ENCODE measurements at regions not wholly inside any gene's neighbourhood (a gene's known extent, or its start where the extent isn't known, plus 50 kb on each side); places are given as distances from the start of the nearest gene placed in this dataset.

GRCh38 chr4:129352480-129352879, 256.5 kb downstream of the C4orf33 start:
- no peak for TF ChIP-seq CTCF (IDR thresholded peaks at IDR 0.05; ENCODE audit: low read length, missing control alignments)
- no peak for DNase-seq (ENCODE audit: low read depth)
- H3K4me3 ChIP-seq (replicated peaks; ENCODE audit: low read depth, low read length), result no peak overlapping the region

- DNase-seq (ENCODE audit: low read depth), result no peak
- no peak for TF ChIP-seq CTCF (IDR thresholded peaks at IDR 0.05; ENCODE audit: low read length, missing control alignments)
- H3K4me3 ChIP-seq (replicated peaks; ENCODE audit: low read depth, low read length), result no peak overlapping the region
Observed at GRCh38 chr4:129353490-129353889, 257.5 kb downstream of the C4orf33 start.

- no peak for DNase-seq (ENCODE audit: low read depth)
- no peak overlapping the region for H3K4me3 ChIP-seq (replicated peaks; ENCODE audit: low read depth, low read length)
- TF ChIP-seq CTCF (IDR thresholded peaks at IDR 0.05; ENCODE audit: low read length, missing control alignments), result no peak
Observed at GRCh38 chr4:129355031-129355430, 259.1 kb downstream of the C4orf33 start.

GRCh38 chr4:129355516-129355915, 259.6 kb downstream of the C4orf33 start:
- H3K4me3 ChIP-seq (replicated peaks; ENCODE audit: low read depth, low read length), result no peak overlapping the region
- DNase-seq (ENCODE audit: low read depth), result peak; percentile 20
- no peak for TF ChIP-seq CTCF (IDR thresholded peaks at IDR 0.05; ENCODE audit: low read length, missing control alignments)

DNA sequence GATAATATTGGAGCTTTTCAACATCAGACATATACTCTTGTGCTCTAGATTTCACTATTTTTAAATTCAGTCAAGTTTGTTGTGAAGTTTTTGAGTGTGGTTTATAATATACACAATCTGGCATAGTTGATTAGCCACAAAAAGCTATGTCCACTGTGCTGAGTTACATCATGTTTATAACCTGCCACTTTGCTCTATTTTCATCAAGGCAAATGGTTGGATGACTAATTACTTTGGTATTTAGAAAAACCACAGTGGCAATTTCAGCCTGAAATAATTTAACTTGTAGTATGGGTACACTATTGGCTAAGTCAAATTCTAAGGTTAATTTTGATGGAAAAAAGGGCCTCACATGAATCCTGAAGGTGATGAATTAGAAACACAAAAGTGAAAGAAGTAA, 262.6 kb downstream of the C4orf33 start:
- peak; percentile 59 for DNase-seq (ENCODE audit: low read depth)
- no peak for TF ChIP-seq CTCF (IDR thresholded peaks at IDR 0.05; ENCODE audit: low read length, missing control alignments)
- no peak overlapping the region for H3K4me3 ChIP-seq (replicated peaks; ENCODE audit: low read depth, low read length)

GRCh38 chr4:129359461-129359860, 263.5 kb downstream of the C4orf33 start:
- no peak for DNase-seq (ENCODE audit: low read depth)
- TF ChIP-seq CTCF (IDR thresholded peaks at IDR 0.05; ENCODE audit: low read length, missing control alignments), result no peak
- H3K4me3 ChIP-seq (replicated peaks; ENCODE audit: low read depth, low read length), result no peak overlapping the region

DNA sequence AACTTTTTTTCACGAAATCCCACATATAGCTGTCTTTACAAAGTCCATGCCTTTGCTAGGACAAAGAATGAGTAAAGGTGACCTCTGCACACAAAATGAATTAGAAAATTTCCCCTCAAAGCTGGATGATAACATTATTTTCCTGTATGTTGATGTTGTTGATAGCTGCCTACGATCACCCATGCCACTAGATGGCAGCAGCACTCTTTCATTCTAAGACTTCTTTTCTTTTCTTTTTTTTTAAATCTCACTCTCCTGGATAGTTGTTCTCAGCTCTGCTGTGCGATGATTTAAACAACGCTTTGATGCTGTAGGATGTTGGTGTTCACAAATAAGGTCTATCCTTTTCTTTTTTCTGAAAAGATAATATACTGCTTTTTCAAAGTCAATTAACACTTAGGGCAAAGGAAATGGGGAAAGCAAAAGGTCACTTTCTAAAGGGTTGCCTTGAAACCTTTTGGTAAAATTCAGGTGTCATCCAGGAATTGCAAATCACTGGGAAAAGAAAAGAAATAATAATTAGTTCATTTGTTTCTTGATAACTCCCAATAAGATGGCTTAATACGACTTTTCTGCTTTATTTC, 266.8 kb downstream of the C4orf33 start:
- peak; percentile 85 for DNase-seq (ENCODE audit: low read depth)
- TF ChIP-seq CTCF (IDR thresholded peaks at IDR 0.05; ENCODE audit: low read length, missing control alignments), result peak; percentile 88
- no peak overlapping the region for H3K4me3 ChIP-seq (replicated peaks; ENCODE audit: low read depth, low read length)
